GM23338 (cell line): ENCODE measurements at regions not wholly inside any gene's neighbourhood (a gene's known extent, or its start where the extent isn't known, plus 50 kb on each side); places are given as distances from the start of the nearest gene placed in this dataset.
"Not testable (repeated sequence)": the region's sequence is repeated elsewhere in the genome, so short reads cannot be mapped to it uniquely, and the experiment has no call there.

Experiments
- ATAC-seq: fragments of 200-7000 bp; cut with Tn5 transposase; 3 replicates; pipeline ENCODE4 v1.9.1; 2020
- DNase-seq: peaks from one replicate; pipeline ENCODE4 v3.0.0-alpha.2; 2015; ENCODE audit warnings: low spot score
- H2AFZ ChIP-seq: fragments of 200-600 bp; sonication (generic); 2 replicates; pipeline ENCODE4 v1.8.0; 2016; ENCODE audit warnings: antibody characterized with exemption, mild to moderate bottlenecking, moderate library complexity
- H3F3A ChIP-seq: fragments of 200-600 bp; sonication (generic); replicated peaks from 2 replicates; pipeline ENCODE4 v1.8.0; 2017; ENCODE audit warnings: antibody characterized with exemption, mixed run types, low read depth
- H3K27ac ChIP-seq: fragments of 200-600 bp; sonication (generic); 2 replicates; pipeline ENCODE4 v1.6.1; 2016; ENCODE audit warnings: low read depth
- H3K27me3 ChIP-seq: fragments of 200-600 bp; sonication (generic); 2 replicates; pipeline ENCODE4 v1.8.0; 2016; ENCODE audit warnings: mild to moderate bottlenecking, mixed run types, moderate library complexity; ENCODE audit not compliant: insufficient read depth
- H3K36me3 ChIP-seq: fragments of 200-600 bp; sonication (generic); 2 replicates; pipeline ENCODE4 v1.8.0; 2016; ENCODE audit warnings: mild to moderate bottlenecking; ENCODE audit not compliant: insufficient read depth
- H3K4me1 ChIP-seq: fragments of 200-600 bp; sonication (generic); 2 replicates; pipeline ENCODE4 v1.8.0; 2016; ENCODE audit warnings: mild to moderate bottlenecking, moderate library complexity; ENCODE audit not compliant: insufficient read depth
- H3K4me2 ChIP-seq: fragments of 200-600 bp; sonication (generic); 2 replicates; pipeline ENCODE4 v1.7.1; 2017; ENCODE audit warnings: mixed run types
- H3K4me3 ChIP-seq: fragments of 200-600 bp; sonication (generic); 2 replicates; pipeline ENCODE4 v1.6.1; 2016; ENCODE audit warnings: mixed run types
- H3K79me2 ChIP-seq: fragments of 200-600 bp; sonication (generic); replicated peaks from 2 replicates; pipeline ENCODE4 v1.8.0; 2017; ENCODE audit warnings: mild to moderate bottlenecking; ENCODE audit not compliant: insufficient read depth
- H3K9me2 ChIP-seq: fragments of 200-600 bp; sonication (generic); 2 replicates; pipeline ENCODE4 v1.8.0; 2017; ENCODE audit not compliant: insufficient read depth
- H4K20me1 ChIP-seq: fragments of 200-600 bp; sonication (generic); replicated peaks from 2 replicates; pipeline ENCODE4 v1.8.0; 2017; ENCODE audit warnings: mild to moderate bottlenecking; ENCODE audit not compliant: insufficient read depth
- H3K27ac Mint-ChIP-seq: 2 replicates; pipeline ENCODE4 v1.8.0; 2020; ENCODE audit warnings: inconsistent platforms, mild to moderate bottlenecking, moderate library complexity, mixed read lengths
- H3K27me3 Mint-ChIP-seq: 3 replicates; pipeline ENCODE4 v1.8.0; 2022; ENCODE audit warnings: low read depth, mild to moderate bottlenecking, moderate library complexity, mixed read lengths, inconsistent platforms; ENCODE audit not compliant: insufficient read depth, poor library complexity
- H3K36me3 Mint-ChIP-seq: 3 replicates; pipeline ENCODE4 v1.8.0; 2021; ENCODE audit warnings: low read depth, mild to moderate bottlenecking, inconsistent platforms, moderate library complexity, mixed read lengths
- H3K4me1 Mint-ChIP-seq: 3 replicates; pipeline ENCODE4 v1.8.0; 2020; ENCODE audit warnings: mild to moderate bottlenecking, inconsistent platforms, mixed read lengths
- H3K4me3 Mint-ChIP-seq: 3 replicates; pipeline ENCODE4 v1.8.0; 2021; ENCODE audit warnings: moderate library complexity, mild to moderate bottlenecking, inconsistent platforms, mixed read lengths
- H3K9me3 Mint-ChIP-seq: 3 replicates; pipeline ENCODE4 v1.8.0; 2020; ENCODE audit warnings: moderate library complexity, mild to moderate bottlenecking, inconsistent platforms, mixed read lengths
- EZH2phosphoT487 ChIP-seq: fragments of 200-600 bp; sonication (generic); IDR thresholded peaks from one replicate; pipeline ENCODE4 v1.8.1; 2018; ENCODE audit warnings: antibody characterized with exemption; ENCODE audit not compliant: unreplicated experiment
- JUNB ChIP-seq: IDR thresholded peaks from one replicate; pipeline ENCODE4 v1.6.1; 2016; ENCODE audit warnings: antibody characterized with exemption; ENCODE audit not compliant: unreplicated experiment
- NANOG ChIP-seq: IDR thresholded peaks from 2 replicates; pipeline ENCODE4 v1.6.1; 2016; ENCODE audit warnings: antibody characterized with exemption, borderline replicate concordance
- STAT1 ChIP-seq: IDR thresholded peaks from one replicate; pipeline ENCODE4 v1.6.1; 2016; ENCODE audit warnings: antibody characterized with exemption; ENCODE audit not compliant: unreplicated experiment
- ZNF114 ChIP-seq: fragments of 250-450 bp; sonication (Bioruptor Pico); IDR thresholded peaks from 2 replicates; pipeline ENCODE4 v1.5.0; 2020; ENCODE audit warnings: mild to moderate bottlenecking, moderate library complexity
- TF ChIP-seq, protein P1 (sequence below): IDR thresholded peaks from 2 replicates; pipeline ENCODE4 v1.6.1; 2016; ENCODE audit warnings: antibody characterized with exemption

DNA sequence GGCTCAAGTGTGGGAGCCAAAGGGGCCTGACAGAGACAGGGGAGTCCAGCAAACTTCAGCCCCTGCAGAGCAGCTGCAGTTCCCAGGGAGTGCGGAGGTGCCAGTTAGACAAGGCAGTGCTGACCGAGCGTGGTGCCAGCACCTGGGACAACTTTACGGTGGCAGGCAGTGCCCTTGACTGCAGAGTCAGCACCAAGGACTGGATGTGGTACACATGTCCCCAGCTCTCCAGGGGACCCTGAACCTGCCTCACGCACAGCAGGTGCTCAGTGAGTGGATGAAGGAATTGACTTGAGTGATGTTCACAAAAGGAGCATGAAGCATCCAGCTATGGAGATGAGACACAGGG is 296.5 kb downstream of the SIPA1L2 start:
- ATAC-seq: no peak
- no peak overlapping the region for H3K27ac Mint-ChIP-seq

DNA sequence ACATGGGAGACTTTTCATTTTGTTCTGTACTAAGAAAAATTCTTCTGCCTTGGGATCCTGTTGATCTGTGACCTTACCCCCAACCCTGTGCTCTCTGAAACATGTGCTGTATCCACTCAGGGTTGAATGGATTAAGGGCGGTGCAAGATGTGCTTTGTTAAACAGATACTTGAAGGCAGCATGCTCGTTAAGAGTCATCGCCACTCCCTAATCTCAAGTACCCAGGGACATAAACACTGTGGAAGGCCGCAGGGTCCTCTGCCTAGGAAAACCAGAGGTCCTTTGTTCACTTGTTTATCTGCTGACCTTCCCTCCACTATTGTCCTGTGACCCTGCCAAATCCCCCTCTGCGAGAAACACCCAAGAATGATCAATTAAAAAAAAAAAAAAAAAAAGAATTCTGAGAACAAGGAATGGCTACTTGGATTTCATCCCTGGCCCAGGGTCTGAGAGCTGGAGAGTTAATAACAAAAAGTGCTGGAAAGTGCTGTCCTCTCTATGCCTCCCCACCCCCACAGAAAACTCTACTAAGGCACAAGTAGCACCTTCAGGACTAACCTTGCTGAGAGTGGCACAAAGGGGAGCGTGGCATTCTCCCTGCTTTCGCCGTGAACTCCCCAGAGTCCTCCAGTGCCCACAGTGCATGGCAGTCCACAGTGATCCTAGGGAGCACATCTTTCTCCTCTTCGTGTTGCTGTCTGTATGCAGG is 297.1 kb downstream of the SIPA1L2 start:
- Mint-ChIP-seq H3K36me3 (peaks cover 27% of the 10 kb centered on the region), H3K9me3 (peaks cover 33% of the 10 kb centered on the region)
- H3K4me2 ChIP-seq, ATAC-seq, H4K20me1 ChIP-seq, H3K79me2 ChIP-seq, H3K4me1 Mint-ChIP-seq, H3K36me3 ChIP-seq, H3K4me3 Mint-ChIP-seq, H3K27ac Mint-ChIP-seq, H2AFZ ChIP-seq, H3K4me1 ChIP-seq, H3K27me3 Mint-ChIP-seq, H3K27ac ChIP-seq, H3K9me2 ChIP-seq, H3F3A ChIP-seq, DNase-seq, H3K4me3 ChIP-seq, H3K27me3 ChIP-seq: not testable (repeated sequence)

More for the DNA sequence above, 296.5 kb downstream of the SIPA1L2 start:
- H3K4me1 ChIP-seq: no peaks in the 10 kb centered on the region
- H3K4me3 ChIP-seq: no peak overlapping the region
- H3K27ac ChIP-seq: no peak overlapping the region
- H3K79me2 ChIP-seq: no peaks in the 10 kb centered on the region
- Mint-ChIP-seq H3K36me3 (peaks cover 27% of the 10 kb centered on the region), H3K4me1 (no peaks in the 10 kb centered on the region; the same call in 2 of the 3 replicates), H3K4me3 (no peak overlapping the region), H3K27me3 (peaks cover 5% of the 10 kb centered on the region), H3K9me3 (peaks cover 33% of the 10 kb centered on the region)
- no peak for DNase-seq
- H3K4me2 ChIP-seq: no peak overlapping the region
- no peaks in the 10 kb centered on the region for H3K27me3 ChIP-seq
- H3K36me3 ChIP-seq: no peaks in the 10 kb centered on the region
- H3F3A ChIP-seq: no peaks in the 10 kb centered on the region
- H4K20me1 ChIP-seq: no peaks in the 10 kb centered on the region
- no peak for TF ChIP-seq STAT1
- no peak for TF ChIP-seq JUNB
- TF ChIP-seq ZNF114 (CRISPR knock-in tag): no peak
- TF ChIP-seq, protein P1, sequence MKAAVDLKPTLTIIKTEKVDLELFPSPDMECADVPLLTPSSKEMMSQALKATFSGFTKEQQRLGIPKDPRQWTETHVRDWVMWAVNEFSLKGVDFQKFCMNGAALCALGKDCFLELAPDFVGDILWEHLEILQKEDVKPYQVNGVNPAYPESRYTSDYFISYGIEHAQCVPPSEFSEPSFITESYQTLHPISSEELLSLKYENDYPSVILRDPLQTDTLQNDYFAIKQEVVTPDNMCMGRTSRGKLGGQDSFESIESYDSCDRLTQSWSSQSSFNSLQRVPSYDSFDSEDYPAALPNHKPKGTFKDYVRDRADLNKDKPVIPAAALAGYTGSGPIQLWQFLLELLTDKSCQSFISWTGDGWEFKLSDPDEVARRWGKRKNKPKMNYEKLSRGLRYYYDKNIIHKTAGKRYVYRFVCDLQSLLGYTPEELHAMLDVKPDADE: no peak
- H3K9me2 ChIP-seq: 0 out of 2 replicates have a peak, but pooled peaks cover 5% of the 10 kb centered on the region
- H2AFZ ChIP-seq: no peak overlapping the region

DNA sequence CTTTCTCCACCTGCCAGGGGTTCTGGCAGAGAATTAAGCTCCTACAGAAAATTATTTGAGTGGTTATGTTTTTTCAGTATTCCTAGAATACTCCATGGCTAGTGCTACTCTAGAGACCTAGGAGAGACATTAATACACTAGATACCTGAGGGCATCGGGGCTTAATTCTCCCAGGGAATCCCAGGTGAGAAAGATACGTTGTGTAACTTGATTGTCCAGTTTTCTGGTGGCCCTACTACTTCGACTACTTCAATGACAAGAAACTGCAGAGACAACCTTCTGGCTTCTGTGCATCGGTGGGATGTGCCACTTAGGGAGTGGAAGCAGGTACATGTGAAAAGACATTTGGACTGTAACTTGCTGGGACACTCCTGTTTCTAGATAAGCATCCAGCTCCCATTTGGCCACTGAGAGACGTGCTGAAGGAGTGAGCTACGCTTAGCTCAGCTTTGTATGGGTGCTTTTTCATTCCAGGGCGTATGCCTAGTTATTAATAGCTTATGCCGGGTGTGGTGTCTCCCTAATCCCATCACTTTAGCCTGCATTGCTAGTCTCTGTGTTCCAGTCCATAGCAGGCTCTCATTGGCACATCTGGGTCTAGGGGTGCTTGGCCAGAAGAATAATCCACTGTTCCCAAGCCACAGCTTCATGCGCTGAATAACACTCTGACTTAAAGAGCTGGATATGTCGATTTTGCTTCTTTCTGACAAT is 300.7 kb downstream of the SIPA1L2 start:
- Histone ChIP-seq H3K27me3 (no peaks in the 10 kb centered on the region), H2AFZ (no peak overlapping the region), H3K4me1 (no peaks in the 10 kb centered on the region), H3F3A (no peaks in the 10 kb centered on the region), H3K36me3 (0 out of 2 replicates have a peak, but pooled peaks cover 3% of the 10 kb centered on the region), H3K79me2 (no peaks in the 10 kb centered on the region), H3K4me2 (no peak overlapping the region), H4K20me1 (no peaks in the 10 kb centered on the region), H3K27ac (no peak overlapping the region), H3K9me2 (0 out of 2 replicates have a peak, but pooled peaks cover 2% of the 10 kb centered on the region), H3K4me3 (no peak overlapping the region)
- TF ChIP-seq JUNB: no peak
- TF ChIP-seq NANOG: no peak
- no peak for TF ChIP-seq EZH2phosphoT487
- Mint-ChIP-seq H3K27ac (no peak overlapping the region), H3K9me3 (peaks cover 33% of the 10 kb centered on the region), H3K36me3 (peaks cover 27% of the 10 kb centered on the region), H3K4me1 (no peaks in the 10 kb centered on the region; the same call in 2 of the 3 replicates), H3K27me3 (peaks cover 2% of the 10 kb centered on the region), H3K4me3 (no peak overlapping the region)
- no peak for DNase-seq
- no peak for ATAC-seq
